B cell (primary cell): ENCODE measurements at regions not wholly inside any gene's neighbourhood (a gene's known extent, or its start where the extent isn't known, plus 50 kb on each side); places are given as distances from the start of the nearest gene placed in this dataset.

ENCODE experiments used
- ATAC-seq: fragments of 200-7000 bp; cut with Tn5 transposase; one replicate; pipeline ENCODE4 v1.10.0; 2021; ENCODE audit warnings: low read depth, mild to moderate bottlenecking, moderate number of reproducible peaks, moderate library complexity
- CTCF ChIA-PET: fragments of 350-600 bp; sonication (Branson Sonifier 250); formaldehyde crosslinking; loops from one replicate; lab custom pipeline; 2021; ENCODE audit warnings: antibody characterized with exemption, inconsistent platforms; lab: Charles Lee
- POLR2A ChIA-PET: fragments of 350-600 bp; sonication (Branson Sonifier 250); formaldehyde crosslinking; loops from one replicate; lab custom pipeline; 2021; ENCODE audit warnings: antibody characterized with exemption; lab: Charles Lee
- DNase-seq: peaks from one replicate; pipeline ENCODE4 v3.0.0; 2013
- H2AFZ ChIP-seq: 2 replicates; pipeline ENCODE4 v1.6.1; 2012; ENCODE audit warnings: mild to moderate bottlenecking, low read depth, low read length; ENCODE audit not compliant: insufficient read depth, poor library complexity, severe bottlenecking
- H3K27ac ChIP-seq, 2 donors: 1 replicate in 1 of 2; 2 replicates in 1 of 2; pipeline ENCODE4 v1.5.1; 2012 to 2013; ENCODE audit warnings: low read length in 2 of 2, mild to moderate bottlenecking in 2 of 2, moderate library complexity in 1 of 2
- H3K27me3 ChIP-seq, 4 experiments: fragments of 200-600 bp in 1 of 4; sonication (generic) in 1 of 4; replicated peaks in 1 of 4; 1 replicate in 2 of 4; 2 replicates in 2 of 4; pipeline versions ENCODE4 v1.6.1 to v1.7.0; 2013 to 2016; ENCODE audit warnings: low read length in 3 of 4, mild to moderate bottlenecking in 2 of 4, mixed read lengths in 1 of 4, moderate library complexity in 1 of 4; ENCODE audit not compliant: insufficient read depth in 4 of 4, control insufficient read depth in 3 of 4; ENCODE audit errors: control extremely low read depth in 1 of 4
- H3K36me3 ChIP-seq, 2 experiments: replicated peaks in 1 of 2; 1 replicate in 1 of 2; 2 replicates in 1 of 2; pipeline versions ENCODE4 v1.6.1 to v1.7.1; 2013; ENCODE audit warnings: low read length in 1 of 2; ENCODE audit not compliant: insufficient read depth in 2 of 2, control insufficient read depth in 1 of 2; ENCODE audit errors: control extremely low read depth in 1 of 2, extremely low read depth in 1 of 2
- H3K4me1 ChIP-seq, 2 donors: fragments of 200-600 bp in 1 of 2; sonication (generic) in 1 of 2; 1 replicate in 1 of 2; 2 replicates in 1 of 2; pipeline versions ENCODE4 v1.5.1 to v1.6.1; 2013 to 2017; ENCODE audit warnings: low read length in 2 of 2; ENCODE audit not compliant: control insufficient read depth in 2 of 2, insufficient read depth in 2 of 2
- H3K4me2 ChIP-seq: replicated peaks from 2 replicates; pipeline ENCODE3; 2012; ENCODE audit warnings: mild to moderate bottlenecking, low read depth, low read length; ENCODE audit not compliant: poor library complexity, severe bottlenecking
- H3K4me3 ChIP-seq, 5 experiments: fragments of 200-600 bp in 1 of 5; sonication (generic) in 1 of 5; 1 replicate in 3 of 5; 2 replicates in 2 of 5; pipeline versions ENCODE4 v1.5.1 to v1.7.0; 2011 to 2016; ENCODE audit warnings: low read length in 4 of 5, mild to moderate bottlenecking in 4 of 5, low read depth in 2 of 5, control low read depth in 1 of 5, moderate library complexity in 1 of 5; ENCODE audit not compliant: insufficient read depth in 1 of 5; ENCODE audit errors: control extremely low read depth in 1 of 5, extremely low read depth in 1 of 5
- H3K79me2 ChIP-seq: fragments of 200-600 bp; sonication (generic); one replicate; pipeline ENCODE4 v1.6.0; 2016; ENCODE audit warnings: low read length; ENCODE audit not compliant: control insufficient read depth, insufficient read depth
- H3K9ac ChIP-seq: fragments of 200-600 bp; sonication (generic); 2 replicates; pipeline ENCODE4 v1.6.1; 2017; ENCODE audit warnings: mild to moderate bottlenecking, low read length, moderate library complexity
- H3K9me3 ChIP-seq, 3 donors: one replicate each; pipeline versions ENCODE4 v1.6.1 to v1.7.1; 2013; ENCODE audit warnings: low read length in 2 of 3; ENCODE audit not compliant: control insufficient read depth in 2 of 3, insufficient read depth in 1 of 3; ENCODE audit errors: control extremely low read depth in 1 of 3
- H4K20me1 ChIP-seq: 2 replicates; pipeline ENCODE4 v1.6.0; 2012; ENCODE audit warnings: mild to moderate bottlenecking, low read length; ENCODE audit not compliant: insufficient read depth, control insufficient read depth, poor library complexity, severe bottlenecking
- H3K27ac Mint-ChIP-seq: one replicate; pipeline ENCODE4 v1.8.0; 2021; ENCODE audit warnings: mixed read lengths
- H3K27me3 Mint-ChIP-seq: one replicate; pipeline ENCODE4 v1.8.0; 2021; ENCODE audit warnings: mixed read lengths
- H3K4me1 Mint-ChIP-seq: one replicate; pipeline ENCODE4 v1.8.0; 2021; ENCODE audit warnings: mixed read lengths
- H3K4me3 Mint-ChIP-seq: one replicate; pipeline ENCODE4 v1.8.0; 2021; ENCODE audit warnings: mixed read lengths
- H3K9me3 Mint-ChIP-seq: one replicate; pipeline ENCODE4 v1.8.0; 2022; ENCODE audit warnings: mixed read lengths; ENCODE audit not compliant: insufficient read depth
- EZH2 ChIP-seq: IDR thresholded peaks from 2 replicates; pipeline ENCODE4 v1.6.1; 2012; ENCODE audit warnings: borderline replicate concordance, low read depth, mild to moderate bottlenecking, moderate library complexity, low read length; ENCODE audit not compliant: insufficient read depth, poor library complexity, severe bottlenecking
- WGBS: methylation state at CpG from one replicate; pipeline ENCODE4 v1.1.5; 2013; ENCODE audit warnings: missing lambda C conversion rate; ENCODE audit not compliant: insufficient coverage; 5-methylcytosine and 5-hydroxymethylcytosine counted together
- intact Hi-C: fragments of 100-400 bp; cut with micrococcal nuclease; formaldehyde crosslinking; loops from one replicate; pipeline ENCODE4 v1.10.0; 2022
- TF ChIP-seq, protein P1 (sequence below): fragments of 200-600 bp; IDR thresholded peaks from one replicate; pipeline ENCODE4 v1.8.0; 2022; ENCODE audit warnings: antibody characterized with exemption, mild to moderate bottlenecking

DNA sequence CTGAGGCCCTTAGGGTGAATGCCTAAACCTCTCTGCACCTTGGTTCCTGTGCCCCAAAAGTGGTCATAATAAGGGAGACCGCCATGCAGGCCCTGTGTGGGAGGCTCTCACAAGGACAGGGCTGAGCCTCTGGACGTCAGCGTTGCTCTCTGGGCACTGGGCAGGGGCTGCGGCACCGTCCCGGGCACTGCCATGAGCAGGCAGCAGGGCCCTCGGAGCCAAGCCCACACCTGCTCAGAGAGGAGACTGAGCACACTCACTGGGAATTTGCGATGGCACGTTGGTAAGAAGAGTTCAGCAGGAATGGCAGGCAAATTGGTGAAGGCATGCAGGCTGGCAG, 123.4 kb downstream of the HMX1 start:
- H3K27ac ChIP-seq: no peak overlapping the region
- no peak for DNase-seq
- no peak overlapping the region for H3K4me2 ChIP-seq
- Mint-ChIP-seq H3K27me3 (peaks cover 3% of the 10 kb centered on the region), H3K4me1 (no peaks in the 10 kb centered on the region), H3K4me3 (no peak overlapping the region), H3K27ac (no peak overlapping the region), H3K9me3 (peaks cover 11% of the 10 kb centered on the region)
- no peak overlapping the region for H3K9ac ChIP-seq
- POLR2A ChIA-PET: no interaction called here
- H3K79me2 ChIP-seq: no peaks in the 10 kb centered on the region
- no peaks in the 10 kb centered on the region for H3K36me3 ChIP-seq
- no peaks in the 10 kb centered on the region for H3K4me1 ChIP-seq
- no peak for ATAC-seq
- H3K4me3 ChIP-seq: no peak overlapping the region
- H4K20me1 ChIP-seq: no peaks in the 10 kb centered on the region
- WGBS: 96% methylated on average over 9 of the region's 9 CpGs
- peaks cover 0 to 2% (median 0%) of the 10 kb centered on the region in 4 experiments for H3K27me3 ChIP-seq
- H3K9me3 ChIP-seq: peaks cover 0 to 7% (median 0%) of the 10 kb centered on the region in 3 donors
- CTCF ChIA-PET: no interaction called here
- no peak for TF ChIP-seq EZH2
- TF ChIP-seq, protein P1, sequence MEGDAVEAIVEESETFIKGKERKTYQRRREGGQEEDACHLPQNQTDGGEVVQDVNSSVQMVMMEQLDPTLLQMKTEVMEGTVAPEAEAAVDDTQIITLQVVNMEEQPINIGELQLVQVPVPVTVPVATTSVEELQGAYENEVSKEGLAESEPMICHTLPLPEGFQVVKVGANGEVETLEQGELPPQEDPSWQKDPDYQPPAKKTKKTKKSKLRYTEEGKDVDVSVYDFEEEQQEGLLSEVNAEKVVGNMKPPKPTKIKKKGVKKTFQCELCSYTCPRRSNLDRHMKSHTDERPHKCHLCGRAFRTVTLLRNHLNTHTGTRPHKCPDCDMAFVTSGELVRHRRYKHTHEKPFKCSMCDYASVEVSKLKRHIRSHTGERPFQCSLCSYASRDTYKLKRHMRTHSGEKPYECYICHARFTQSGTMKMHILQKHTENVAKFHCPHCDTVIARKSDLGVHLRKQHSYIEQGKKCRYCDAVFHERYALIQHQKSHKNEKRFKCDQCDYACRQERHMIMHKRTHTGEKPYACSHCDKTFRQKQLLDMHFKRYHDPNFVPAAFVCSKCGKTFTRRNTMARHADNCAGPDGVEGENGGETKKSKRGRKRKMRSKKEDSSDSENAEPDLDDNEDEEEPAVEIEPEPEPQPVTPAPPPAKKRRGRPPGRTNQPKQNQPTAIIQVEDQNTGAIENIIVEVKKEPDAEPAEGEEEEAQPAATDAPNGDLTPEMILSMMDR: no peak
- H2AFZ ChIP-seq: no peak overlapping the region
- intact Hi-C loops: no loop called here

DNA sequence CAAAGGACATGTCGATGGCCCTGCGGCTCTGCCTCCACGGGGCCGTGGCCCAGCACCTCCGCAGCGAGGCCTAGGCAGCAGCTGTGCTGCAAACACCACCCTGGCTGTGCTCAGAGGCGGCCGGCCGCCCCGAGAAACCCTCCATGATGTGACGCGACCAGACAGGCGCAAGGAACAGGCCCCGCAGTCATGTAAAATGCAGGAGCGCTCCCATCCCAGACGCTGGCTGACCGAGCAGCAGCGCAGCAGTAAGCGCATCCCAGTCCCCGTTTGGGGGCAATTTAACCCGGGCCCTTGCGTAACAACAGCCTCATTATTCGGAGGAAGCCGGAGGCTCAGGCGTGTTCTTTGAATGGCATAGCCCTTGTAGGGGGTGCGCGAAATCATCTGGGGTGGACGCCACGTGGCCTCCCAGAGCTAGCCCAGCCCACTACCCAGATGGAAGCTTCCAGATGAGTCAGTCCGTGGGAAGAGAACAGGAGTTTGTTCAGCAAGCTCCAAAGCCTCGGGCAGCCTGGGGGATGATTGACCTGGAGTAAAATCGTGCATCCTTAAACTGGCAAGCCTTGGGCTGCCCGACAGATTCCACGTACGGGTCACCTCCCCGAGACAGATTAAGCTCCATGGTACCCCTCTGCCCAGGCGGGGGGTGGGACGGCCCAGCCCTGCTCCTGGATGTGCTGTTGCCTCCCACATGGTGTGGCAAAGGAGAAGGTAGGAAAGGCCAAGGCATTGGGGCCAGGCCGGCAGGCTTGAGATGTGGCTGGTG, 124.0 kb downstream of the HMX1 start:
- intact Hi-C loops: no loop called here
- TF ChIP-seq, protein P1: no peak
- TF ChIP-seq EZH2: no peak
- Histone ChIP-seq H3K36me3 (no peaks in the 10 kb centered on the region), H4K20me1 (no peaks in the 10 kb centered on the region), H3K27me3 (peaks cover 0 to 2% (median 0%) of the 10 kb centered on the region in 4 experiments), H3K9me3 (peaks cover 0 to 7% (median 0%) of the 10 kb centered on the region in 3 donors), H3K9ac (no peak overlapping the region), H3K4me2 (no peak overlapping the region), H3K4me3 (no peak overlapping the region), H3K4me1 (no peaks in the 10 kb centered on the region), H3K27ac (no peak overlapping the region), H2AFZ (no peak overlapping the region), H3K79me2 (no peaks in the 10 kb centered on the region)
- Mint-ChIP-seq H3K4me3 (no peak overlapping the region), H3K9me3 (peaks cover 10% of the 10 kb centered on the region), H3K4me1 (no peaks in the 10 kb centered on the region), H3K27ac (no peak overlapping the region), H3K27me3 (peaks cover 6% of the 10 kb centered on the region)
- CTCF ChIA-PET: no interaction called here
- POLR2A ChIA-PET: no interaction called here
- no peak for DNase-seq
- ATAC-seq: no peak
- WGBS: 84% methylated on average over 33 of the region's 39 CpGs
